HG03442 (cell line): ENCODE measurements at regions not wholly inside any gene's neighbourhood (a gene's known extent, or its start where the extent isn't known, plus 50 kb on each side); places are given as distances from the start of the nearest gene placed in this dataset.
"Not testable (repeated sequence)": the region's sequence is repeated elsewhere in the genome, so short reads cannot be mapped to it uniquely, and the experiment has no call there.

Experiments used
- ATAC-seq: cut with Tn5 transposase; IDR thresholded peaks from one replicate; pipeline ENCODE4 v1.9.1; 2021; ENCODE audit warnings: mild to moderate bottlenecking, moderate library complexity; ENCODE audit not compliant: unreplicated experiment

- ATAC-seq: not testable (repeated sequence)
These were observed 99.8 kb upstream of the GOLGA6L22 start for GRCh38 chr15:22358932-22359331.

- ATAC-seq: peak; percentile 75
These were observed 99.1 kb upstream of the GOLGA6L22 start for GRCh38 chr15:22359587-22359986.

- ATAC-seq: not testable (repeated sequence)
These were observed 98.0 kb upstream of the GOLGA6L22 start for GRCh38 chr15:22360696-22361095.

- ATAC-seq: not testable (repeated sequence)
These were observed 96.2 kb upstream of the GOLGA6L22 start for GRCh38 chr15:22362502-22362901.

- not testable (repeated sequence) for ATAC-seq
These were observed 87.4 kb upstream of the GOLGA6L22 start for GRCh38 chr15:22371246-22371834.

GRCh38 chr15:22374531-22374930, 84.2 kb upstream of the GOLGA6L22 start:
- not testable (repeated sequence) for ATAC-seq

GRCh38 chr15:22375829-22376228, 82.9 kb upstream of the GOLGA6L22 start:
- not testable (repeated sequence) for ATAC-seq

GRCh38 chr15:22377859-22378258, 80.8 kb upstream of the GOLGA6L22 start:
- ATAC-seq: peak; percentile 54

- not testable (repeated sequence) for ATAC-seq
These were observed 71.0 kb upstream of the GOLGA6L22 start for GRCh38 chr15:22387691-22388090.

GRCh38 chr15:22388365-22388764, 70.3 kb upstream of the GOLGA6L22 start:
- ATAC-seq: not testable (repeated sequence)

- not testable (repeated sequence) for ATAC-seq
These were observed 57.5 kb upstream of the GOLGA6L22 start for GRCh38 chr15:22401207-22401606.

GRCh38 chr15:22401703-22402102, 57.0 kb upstream of the GOLGA6L22 start:
- ATAC-seq: not testable (repeated sequence)

- not testable (repeated sequence) for ATAC-seq
These were observed 52.9 kb upstream of the GOLGA6L22 start for GRCh38 chr15:22405765-22406164.
